A549 (cell line): ENCODE measurements at regions not wholly inside any gene's neighbourhood (a gene's known extent, or its start where the extent isn't known, plus 50 kb on each side); places are given as distances from the start of the nearest gene placed in this dataset.
"Not testable (repeated sequence)": the region's sequence is repeated elsewhere in the genome, so short reads cannot be mapped to it uniquely, and the experiment has no call there.

ENCODE experiments used
- ATAC-seq, 2 experiments: fragments of 200-7000 bp in 1 of 2; fragments of >200 bp in 1 of 2; cut with Nextera tagmentation in 1 of 2; cut with Tn5 transposase in 1 of 2; 3 replicates each; pipeline versions ENCODE4 v1.8.0 to v1.9.1; 2018 to 2020; ENCODE audit warnings: mild to moderate bottlenecking in 1 of 2, moderate library complexity in 1 of 2
- CTCF ChIA-PET: fragments of 300-600 bp; sonication (Branson Sonifier 250); formaldehyde crosslinking; extraction: SDS; loops from one replicate; lab custom pipeline; 2021; ENCODE audit warnings: antibody characterized with exemption, inconsistent platforms; lab: Yijun Ruan, JAX
- POLR2A ChIA-PET: fragments of 350-600 bp; formaldehyde crosslinking; extraction: SDS; loops from one replicate; lab custom pipeline; 2021; ENCODE audit warnings: antibody characterized with exemption, inconsistent platforms; lab: Yijun Ruan, JAX
- DNase-seq, 2 experiments: peaks; one replicate each; pipeline versions ENCODE4 v3.0.0 to v3.0.0-alpha.2; 2011 to 2016; ENCODE audit warnings: low read depth in 1 of 2, low spot score in 1 of 2
- FAIRE-seq: peaks from 2 replicates; lab custom pipeline; 2011; peaks lifted over from hg19 to GRCh38; lab: Jason Lieb, UNC
- H3K27ac ChIP-seq, 2 experiments: fragments of >200 bp; sonication (Bioruptor Twin); formaldehyde crosslinking; 3 replicates each; pipeline ENCODE4 v1.5.1; 2016 to 2017
- H3K4me1 ChIP-seq: fragments of >200 bp; sonication (Bioruptor Twin); formaldehyde crosslinking; 3 replicates; pipeline ENCODE4 v1.6.1; 2016
- H3K4me2 ChIP-seq: fragments of >200 bp; sonication (Bioruptor Twin); formaldehyde crosslinking; 3 replicates; pipeline ENCODE4 v1.6.1; 2016
- H3K4me3 ChIP-seq: fragments of >200 bp; sonication (Bioruptor Twin); formaldehyde crosslinking; 3 replicates; pipeline ENCODE4 v1.5.1; 2016
- H3K9me3 ChIP-seq: fragments of >200 bp; sonication (Bioruptor Twin); formaldehyde crosslinking; 3 replicates; pipeline ENCODE4 v1.6.1; 2016
- CEBPB ChIP-seq, 2 experiments: fragments of >200 bp in 1 of 2; sonication (Bioruptor Twin) in 1 of 2; formaldehyde crosslinking in 1 of 2; IDR thresholded peaks; 2 replicates each; pipeline ENCODE4 v1.6.1; 2012 to 2016
- CTCF ChIP-seq: fragments of >200 bp; sonication (Bioruptor Twin); formaldehyde crosslinking; IDR thresholded peaks from 3 replicates; pipeline ENCODE4 v1.5.1; 2016
- E2F6 ChIP-seq: IDR thresholded peaks from 2 replicates; pipeline ENCODE4 v1.6.1; 2012; ENCODE audit warnings: low read depth, borderline replicate concordance
- EP300 ChIP-seq, 2 experiments: fragments of >200 bp; sonication (Bioruptor Twin); formaldehyde crosslinking; IDR thresholded peaks; 2 replicates in 1 of 2; 3 replicates in 1 of 2; pipeline ENCODE4 v1.6.1; 2016 to 2017
- FOSL2 ChIP-seq, 2 experiments: fragments of 450-650 bp in 1 of 2; fragments of >200 bp in 1 of 2; sonication (Bioruptor Twin) in 1 of 2; formaldehyde crosslinking; IDR thresholded peaks; 2 replicates each; pipeline versions ENCODE4 v1.5.0 to v1.6.1; 2016 to 2020; ENCODE audit warnings: mild to moderate bottlenecking in 1 of 2, moderate library complexity in 1 of 2
- HDAC2 ChIP-seq: fragments of 200-600 bp; sonication (generic); IDR thresholded peaks from 2 replicates; pipeline ENCODE4 v1.6.1; 2016
- HEYL ChIP-seq: fragments of 250-450 bp; sonication (Bioruptor Pico); IDR thresholded peaks from 2 replicates; pipeline ENCODE4 v1.8.0; 2021; ENCODE audit warnings: mild to moderate bottlenecking, moderate library complexity
- HOXA7 ChIP-seq: fragments of 250-450 bp; sonication (Bioruptor Pico); IDR thresholded peaks from 2 replicates; pipeline ENCODE4 v1.5.0; 2020; ENCODE audit warnings: mild to moderate bottlenecking, moderate library complexity
- HOXB5 ChIP-seq: fragments of 250-450 bp; sonication (Bioruptor Pico); IDR thresholded peaks from 2 replicates; pipeline ENCODE4 v1.5.0; 2020; ENCODE audit warnings: mild to moderate bottlenecking, moderate library complexity
- JUN ChIP-seq, 2 experiments: fragments of >200 bp; sonication (Bioruptor Twin); formaldehyde crosslinking; IDR thresholded peaks; 2 replicates in 1 of 2; 3 replicates in 1 of 2; pipeline ENCODE4 v1.6.1; 2016 to 2017
- JUNB ChIP-seq: fragments of >200 bp; sonication (Bioruptor Twin); formaldehyde crosslinking; IDR thresholded peaks from 2 replicates; pipeline ENCODE4 v1.6.1; 2016
- KDM1A ChIP-seq: fragments of 200-600 bp; sonication (generic); IDR thresholded peaks from 2 replicates; pipeline ENCODE4 v1.6.1; 2016; ENCODE audit warnings: low read depth, mild to moderate bottlenecking
- MAFK ChIP-seq: fragments of 450-650 bp; IDR thresholded peaks from 2 replicates; pipeline ENCODE4 v1.6.1; 2014; ENCODE audit not compliant: partially characterized antibody
- NFE2L2 ChIP-seq: fragments of 150-350 bp; conservative IDR thresholded peaks from 2 replicates; pipeline ENCODE4 v1.6.1; 2014; ENCODE audit warnings: low read length
- NPAS2 ChIP-seq: fragments of 250-450 bp; sonication (Bioruptor Pico); IDR thresholded peaks from 2 replicates; pipeline ENCODE4 v1.8.0; 2022; ENCODE audit warnings: mild to moderate bottlenecking, moderate library complexity, borderline replicate concordance
- NR3C1 ChIP-seq: fragments of >200 bp; sonication (Bioruptor Twin); formaldehyde crosslinking; IDR thresholded peaks from 3 replicates; pipeline ENCODE4 v1.6.1; 2017
- PHF8 ChIP-seq: fragments of 200-600 bp; sonication (generic); IDR thresholded peaks from 2 replicates; pipeline ENCODE4 v1.6.1; 2016; ENCODE audit warnings: low read depth, mild to moderate bottlenecking, antibody characterized with exemption, moderate library complexity, borderline replicate concordance
- POLR2A ChIP-seq: IDR thresholded peaks from 2 replicates; pipeline ENCODE4 v1.6.1; 2012; ENCODE audit warnings: mild to moderate bottlenecking, low read length
- POLR2AphosphoS2 ChIP-seq: conservative IDR thresholded peaks from 2 replicates; pipeline ENCODE4 v1.6.1; 2012; ENCODE audit warnings: low read length, improper control_type of control experiment, inconsistent platforms
- RCOR1 ChIP-seq: fragments of 150-350 bp; IDR thresholded peaks from 2 replicates; pipeline ENCODE4 v1.6.1; 2014; ENCODE audit warnings: antibody characterized with exemption, low read length, low read depth
- TP53 ChIP-seq: fragments of 250-450 bp; sonication (Bioruptor Pico); IDR thresholded peaks from 2 replicates; pipeline ENCODE4 v1.5.0; 2021; ENCODE audit warnings: mild to moderate bottlenecking, moderate library complexity
- USF2 ChIP-seq: fragments of 450-650 bp; IDR thresholded peaks from 2 replicates; pipeline ENCODE4 v1.6.1; 2014; ENCODE audit warnings: antibody characterized with exemption
- ZNF302 ChIP-seq: fragments of 250-450 bp; sonication (Bioruptor Pico); IDR thresholded peaks from 2 replicates; pipeline ENCODE4 v1.9.0; 2021; ENCODE audit warnings: inconsistent platforms, mild to moderate bottlenecking, moderate library complexity
- WGBS: methylation state at CpG from one replicate; pipeline ENCODE4 v1.1.6; 2017; ENCODE audit errors: missing lambda C conversion rate; 5-methylcytosine and 5-hydroxymethylcytosine counted together
- TF ChIP-seq, protein P1 (sequence below): fragments of 250-450 bp; sonication (Bioruptor Pico); IDR thresholded peaks from 2 replicates; pipeline ENCODE4 v1.5.0; 2021; ENCODE audit warnings: mild to moderate bottlenecking, moderate library complexity, borderline replicate concordance
- TF ChIP-seq, protein P2 (sequence below): fragments of >200 bp; sonication (Bioruptor Twin); formaldehyde crosslinking; IDR thresholded peaks from 2 replicates; pipeline ENCODE4 v1.6.1; 2016

- no peak for TF ChIP-seq NPAS2
- no peak for TF ChIP-seq ZNF302 (CRISPR knock-in tag)
- TF ChIP-seq FOSL2 (IDR thresholded peaks at IDR 0.05), result no peak
- TF ChIP-seq FOSL2 (CRISPR knock-in tag; IDR thresholded peaks at IDR 0.05), result no peak
- TF ChIP-seq POLR2A, result no peak
- no peak for TF ChIP-seq HOXA7 (CRISPR knock-in tag)
- TF ChIP-seq HEYL (CRISPR knock-in tag), result no peak
- TF ChIP-seq JUN (IDR thresholded peaks at IDR 0.05), result no peak
- TF ChIP-seq E2F6, result no peak
- no peak for TF ChIP-seq TP53 (CRISPR knock-in tag)
- no peak for TF ChIP-seq KDM1A
- no peak for TF ChIP-seq EP300 (IDR thresholded peaks at IDR 0.05)
- no peak for TF ChIP-seq POLR2AphosphoS2
- TF ChIP-seq, protein P1, sequence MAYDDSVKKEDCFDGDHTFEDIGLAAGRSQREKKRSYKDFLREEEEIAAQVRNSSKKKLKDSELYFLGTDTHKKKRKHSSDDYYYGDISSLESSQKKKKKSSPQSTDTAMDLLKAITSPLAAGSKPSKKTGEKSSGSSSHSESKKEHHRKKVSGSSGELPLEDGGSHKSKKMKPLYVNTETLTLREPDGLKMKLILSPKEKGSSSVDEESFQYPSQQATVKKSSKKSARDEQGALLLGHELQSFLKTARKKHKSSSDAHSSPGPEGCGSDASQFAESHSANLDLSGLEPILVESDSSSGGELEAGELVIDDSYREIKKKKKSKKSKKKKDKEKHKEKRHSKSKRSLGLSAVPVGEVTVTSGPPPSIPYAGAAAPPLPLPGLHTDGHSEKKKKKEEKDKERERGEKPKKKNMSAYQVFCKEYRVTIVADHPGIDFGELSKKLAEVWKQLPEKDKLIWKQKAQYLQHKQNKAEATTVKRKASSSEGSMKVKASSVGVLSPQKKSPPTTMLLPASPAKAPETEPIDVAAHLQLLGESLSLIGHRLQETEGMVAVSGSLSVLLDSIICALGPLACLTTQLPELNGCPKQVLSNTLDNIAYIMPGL (CRISPR knock-in tag), result no peak
- no peak for TF ChIP-seq HOXB5
- TF ChIP-seq USF2, result no peak
- no peak for TF ChIP-seq NFE2L2
- no peak for TF ChIP-seq CEBPB (IDR thresholded peaks at IDR 0.05)
- no peak for TF ChIP-seq HDAC2
- no peak for TF ChIP-seq CTCF
- TF ChIP-seq MAFK, result no peak
- ChIA-PET CTCF (interaction anchor here (2.8 kb wide), 1 partner anchor 9 kb away, joined by 21 read pairs; no protein-coding TSS in a partner anchor), POLR2A (no interaction called here)
- ATAC-seq (no peak), DNase-seq (no peak), FAIRE-seq (no peak)
- no peaks in the 10 kb centered on the region; the same call in 2 of the 3 replicates for H3K4me1 ChIP-seq
- 0 out of 6 replicates have a peak overlapping the region, but pooled peaks of 1 of the 2 experiments have one; percentile 18 for H3K27ac ChIP-seq
- no peak overlapping the region for H3K4me3 ChIP-seq
- no peaks in the 10 kb centered on the region for H3K9me3 ChIP-seq
- 56% methylated on average over 7 of the region's 7 CpGs for WGBS
- H3K4me2 ChIP-seq, result no peak overlapping the region
These were observed 67.5 kb downstream of the RPL22L1 start for GRCh38 chr3:170802164-170803151.

GRCh38 chr3:170801597-170801996 lies 68.4 kb downstream of the RPL22L1 start:
- no peak overlapping the region for H3K4me2 ChIP-seq
- FAIRE-seq, result no peak
- ChIA-PET POLR2A (no interaction called here), CTCF (interaction anchor here (2.8 kb wide), 1 partner anchor 10 kb away, joined by 21 read pairs; no protein-coding TSS in a partner anchor)
- no peak for ATAC-seq
- no peak for TF ChIP-seq ZNF302 (CRISPR knock-in tag)
- TF ChIP-seq NR3C1, result no peak
- no peak for TF ChIP-seq RCOR1
- no peak for TF ChIP-seq JUNB
- no peak for TF ChIP-seq PHF8
- TF ChIP-seq, protein P2, sequence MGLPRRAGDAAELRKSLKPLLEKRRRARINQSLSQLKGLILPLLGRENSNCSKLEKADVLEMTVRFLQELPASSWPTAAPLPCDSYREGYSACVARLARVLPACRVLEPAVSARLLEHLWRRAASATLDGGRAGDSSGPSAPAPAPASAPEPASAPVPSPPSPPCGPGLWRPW, result no peak
- no peak overlapping the region for H3K4me3 ChIP-seq
- H3K4me1 ChIP-seq, result no peaks in the 10 kb centered on the region; the same call in 2 of the 3 replicates
- DNase-seq, result no peak
- no peak overlapping the region for H3K27ac ChIP-seq
- H3K9me3 ChIP-seq, result no peaks in the 10 kb centered on the region
- WGBS, result 80% methylated on average over 2 of the region's 3 CpGs

DNA sequence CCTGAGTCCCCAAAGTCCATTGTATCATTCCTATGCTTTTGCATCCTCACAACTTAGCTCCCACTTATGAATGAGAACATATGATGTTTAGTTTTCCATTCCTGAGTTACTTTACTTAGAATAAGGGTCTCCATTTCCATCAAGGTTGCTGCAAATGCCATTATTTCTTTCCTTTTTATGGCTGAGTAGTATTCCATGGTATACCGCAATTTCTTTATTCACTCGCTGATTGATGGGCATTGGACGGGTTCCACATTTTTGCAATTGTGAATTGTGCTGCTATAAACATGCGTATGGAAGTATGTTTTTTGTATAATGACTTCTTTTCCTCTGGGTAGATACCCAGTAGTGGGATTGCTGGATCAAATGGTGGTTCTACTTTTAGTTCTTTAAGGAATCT lies 69.7 kb downstream of the RPL22L1 start:
- ATAC-seq, H3K4me1 ChIP-seq, H3K4me2 ChIP-seq, FAIRE-seq, H3K9me3 ChIP-seq, H3K27ac ChIP-seq, DNase-seq, POLR2A ChIA-PET, H3K4me3 ChIP-seq: not testable (repeated sequence)
- WGBS, result 81% methylated on average over 4 of the region's 4 CpGs
- CTCF ChIA-PET, result interaction anchor here (0.6 to 2.2 kb wide), 4 partner anchors 9 to 386 kb away, joined by 3 to 9 read pairs (median 6); no protein-coding TSS in a partner anchor
